ENCODE measurements at regions not wholly inside any gene's neighbourhood (a gene's known extent, or its start where the extent isn't known, plus 50 kb on each side); places are given as distances from the start of the nearest gene placed in this dataset.

DNA sequence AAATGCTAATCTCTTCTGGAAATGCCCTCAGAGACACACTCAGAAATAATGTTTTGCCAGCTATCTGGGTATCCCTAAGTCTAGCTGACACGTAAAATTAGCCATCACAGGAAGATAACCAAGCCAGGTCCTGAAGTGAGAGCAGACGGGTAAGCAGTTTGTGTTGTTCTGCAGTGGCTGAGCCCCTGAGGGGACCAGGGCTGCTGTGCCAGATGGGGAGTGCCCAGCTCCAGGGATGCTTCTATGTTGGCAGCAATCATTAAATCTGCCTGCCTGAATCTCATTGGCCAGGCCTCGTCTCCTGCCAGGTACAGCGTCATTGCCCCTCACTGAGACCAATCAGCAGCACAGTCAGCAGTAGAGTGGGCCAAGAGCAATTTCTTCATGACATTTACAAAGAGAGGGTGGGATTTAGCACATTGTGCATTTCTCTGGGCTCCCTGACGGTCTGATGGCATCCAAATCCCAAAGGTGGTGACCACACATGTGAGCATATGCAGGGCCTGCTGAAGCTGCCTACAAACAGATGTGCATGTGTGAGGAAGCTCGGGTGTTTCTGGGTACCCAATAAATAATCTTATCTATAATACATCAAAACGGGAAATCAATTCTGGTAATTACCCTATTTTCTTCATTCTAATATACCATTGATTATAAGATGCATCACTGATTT is 58.7 kb upstream of the LRRN2 start:
- H3K79me1 ChIP-seq (ENCODE audit: insufficient read depth, low read depth, low read length, poor library complexity, severe bottlenecking): no peaks in the 10 kb centered on the region
- no peak overlapping the region for H2BK5ac ChIP-seq (ENCODE audit: insufficient read length, low read length)
- no peak overlapping the region for H2BK15ac ChIP-seq (ENCODE audit: low read depth, low read length)
- no CpG with 5 or more reads among the region's 7 CpGs for WGBS (ENCODE audit: extremely low coverage, insufficient read length, low lambda C conversion rate)
- H3K56ac ChIP-seq (ENCODE audit: insufficient read length, low read depth, low read length): no peak overlapping the region
- no peak overlapping the region for H4K91ac ChIP-seq (ENCODE audit: insufficient read length, low read depth, low read length)
- H3K4me2 ChIP-seq (ENCODE audit: insufficient read depth, insufficient read length, low read length): no peak overlapping the region
- H2AFZ ChIP-seq (ENCODE audit: low read length): no peak overlapping the region
- H3T11ph ChIP-seq (ENCODE audit: low read length): no peak overlapping the region
- no peaks in the 10 kb centered on the region; the same call in 1 of the 2 replicates for H3K27me3 ChIP-seq (ENCODE audit: insufficient read depth, low read length)
- H4K8ac ChIP-seq (replicated peaks; ENCODE audit: insufficient read length, low read depth, low read length): no peak overlapping the region
- H3K9ac ChIP-seq (ENCODE audit: extremely low read depth, insufficient read length, low read length): no peak overlapping the region
- no peak overlapping the region for H2AK5ac ChIP-seq (ENCODE audit: insufficient read length, low read length)
- no peak overlapping the region for H3K14ac ChIP-seq (ENCODE audit: insufficient read depth, low read length)
- Mint-ChIP-seq H3K36me3 (ENCODE audit: insufficient read depth in 1 of 3, low read depth in 3 of 3) (no peaks in the 10 kb centered on the region), H3K9me3 (no peaks in the 10 kb centered on the region; a peak in 1 of 5 replicates), H3K27me3 (ENCODE audit: low read depth) (peaks cover 10% of the 10 kb centered on the region), H3K4me1 (peaks cover 2 to 6% of the 10 kb centered on the region in 2 experiments; a peak in 2 of 4 replicates), H3K27ac (no peak overlapping the region; a peak in 1 of 7 replicates), H3K4me3 (no peak overlapping the region)
- no peak overlapping the region for H3K23ac ChIP-seq (ENCODE audit: insufficient read length, low read depth, low read length)
- H3K23me2 ChIP-seq (ENCODE audit: insufficient read length, low read depth, low read length, poor library complexity, severe bottlenecking): no peaks in the 10 kb centered on the region
- H3K18ac ChIP-seq (ENCODE audit: insufficient read length, low read depth, low read length): no peak overlapping the region
- no peaks in the 10 kb centered on the region for H3K79me2 ChIP-seq (ENCODE audit: insufficient read depth, low read length)
- H2BK120ac ChIP-seq (ENCODE audit: low read depth, low read length, poor library complexity, severe bottlenecking): no peak overlapping the region
- no peaks in the 10 kb centered on the region; the same call in 1 of the 2 replicates for H3K4me1 ChIP-seq (ENCODE audit: insufficient read depth, low read length)
- no peaks in the 10 kb centered on the region for H3K9me3 ChIP-seq (ENCODE audit: control insufficient read depth, low read depth, low read length)
- no peak for DNase-seq
- TF ChIP-seq, protein P1, sequence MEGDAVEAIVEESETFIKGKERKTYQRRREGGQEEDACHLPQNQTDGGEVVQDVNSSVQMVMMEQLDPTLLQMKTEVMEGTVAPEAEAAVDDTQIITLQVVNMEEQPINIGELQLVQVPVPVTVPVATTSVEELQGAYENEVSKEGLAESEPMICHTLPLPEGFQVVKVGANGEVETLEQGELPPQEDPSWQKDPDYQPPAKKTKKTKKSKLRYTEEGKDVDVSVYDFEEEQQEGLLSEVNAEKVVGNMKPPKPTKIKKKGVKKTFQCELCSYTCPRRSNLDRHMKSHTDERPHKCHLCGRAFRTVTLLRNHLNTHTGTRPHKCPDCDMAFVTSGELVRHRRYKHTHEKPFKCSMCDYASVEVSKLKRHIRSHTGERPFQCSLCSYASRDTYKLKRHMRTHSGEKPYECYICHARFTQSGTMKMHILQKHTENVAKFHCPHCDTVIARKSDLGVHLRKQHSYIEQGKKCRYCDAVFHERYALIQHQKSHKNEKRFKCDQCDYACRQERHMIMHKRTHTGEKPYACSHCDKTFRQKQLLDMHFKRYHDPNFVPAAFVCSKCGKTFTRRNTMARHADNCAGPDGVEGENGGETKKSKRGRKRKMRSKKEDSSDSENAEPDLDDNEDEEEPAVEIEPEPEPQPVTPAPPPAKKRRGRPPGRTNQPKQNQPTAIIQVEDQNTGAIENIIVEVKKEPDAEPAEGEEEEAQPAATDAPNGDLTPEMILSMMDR (conservative IDR thresholded peaks at IDR 0.05): no peak
- no peak overlapping the region for H2BK12ac ChIP-seq (ENCODE audit: insufficient read length, low read depth, low read length)
- no peak overlapping the region for H3K27ac ChIP-seq (ENCODE audit: insufficient read length, low read depth, low read length)
- H4K20me1 ChIP-seq (ENCODE audit: control insufficient read depth, insufficient read depth, insufficient read length): no peaks in the 10 kb centered on the region
- H4K5ac ChIP-seq (ENCODE audit: insufficient read length, low read depth, low read length): no peak overlapping the region
- H2BK20ac ChIP-seq (ENCODE audit: low read depth, low read length, poor library complexity, severe bottlenecking): no peak overlapping the region
- H3K4ac ChIP-seq (ENCODE audit: low read depth, low read length): no peak overlapping the region
